ENCODE measurements at regions not wholly inside any gene's neighbourhood (a gene's known extent, or its start where the extent isn't known, plus 50 kb on each side); places are given as distances from the start of the nearest gene placed in this dataset.
"Not testable (repeated sequence)": the region's sequence is repeated elsewhere in the genome, so short reads cannot be mapped to it uniquely, and the experiment has no call there.

DNA sequence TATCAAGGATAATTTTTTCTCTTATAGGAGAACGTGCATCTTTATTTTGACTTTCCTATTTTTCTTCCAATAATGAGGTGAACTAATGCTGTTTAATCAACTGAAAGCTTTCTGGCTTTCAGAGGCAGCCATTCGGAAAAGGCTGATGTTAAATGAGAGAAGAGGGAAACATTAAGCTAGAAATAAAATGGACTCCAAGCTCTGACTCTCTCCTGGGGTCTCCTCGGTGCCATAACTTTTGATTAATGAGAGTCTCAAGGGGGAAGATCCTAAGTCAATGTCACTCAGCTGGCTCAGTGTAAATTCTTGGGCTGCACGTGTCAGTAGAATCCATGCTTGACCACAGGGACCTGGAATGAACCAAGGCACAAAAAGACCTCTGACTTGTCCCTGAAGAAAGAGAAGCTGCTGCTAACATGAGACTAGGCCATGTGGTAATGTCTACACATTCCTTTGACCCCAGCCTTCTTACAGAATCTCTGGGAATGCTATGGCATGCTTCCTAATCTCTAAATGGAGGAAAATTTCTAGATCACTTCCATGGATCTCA, 152.2 kb upstream of the RFC3 start:
- Histone ChIP-seq H3K27me3 (ENCODE audit: control insufficient read depth in 1 of 2, insufficient read depth in 2 of 2, low read length in 2 of 2) (no peaks in the 10 kb centered on the region), H3K27ac (ENCODE audit: low read depth, low read length) (no peak overlapping the region)

DNA sequence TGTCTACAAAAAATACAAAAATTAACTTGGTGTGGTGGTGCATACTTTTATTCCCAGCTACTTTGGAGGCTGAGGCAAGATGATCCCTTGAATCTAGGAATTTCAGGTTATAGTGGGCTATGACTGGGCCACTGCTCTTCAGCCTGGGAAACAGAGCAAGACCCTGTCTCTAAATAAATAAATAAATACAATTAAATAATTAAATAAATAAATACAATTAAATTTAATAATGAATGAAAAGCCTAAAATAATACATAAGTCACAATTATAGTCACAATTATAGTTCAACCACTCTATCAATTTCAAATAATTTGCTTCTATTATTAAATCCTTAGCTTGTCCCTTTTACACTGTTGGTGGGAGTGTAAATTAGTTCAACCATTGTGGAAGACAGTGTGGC, 146.4 kb upstream of the RFC3 start:
- Histone ChIP-seq H3K4me3 (ENCODE audit: low read depth in 1 of 2, low read length in 2 of 2) (no peak overlapping the region), H3K9ac (ENCODE audit: low read depth in 1 of 2, low read length in 2 of 2) (no peak overlapping the region), H3K36me3 (ENCODE audit: control insufficient read depth in 1 of 2, insufficient read depth in 2 of 2, low read length in 2 of 2) (no peaks in the 10 kb centered on the region), H3K27ac (ENCODE audit: low read depth, low read length) (no peak overlapping the region), H3K9me3 (ENCODE audit: control insufficient read depth in 1 of 2, low read length in 2 of 2) (no peaks in the 10 kb centered on the region), H3K4me1 (ENCODE audit: control insufficient read depth in 1 of 2, insufficient read depth in 2 of 2, low read length in 2 of 2) (peaks cover 7 to 12% of the 10 kb centered on the region in 2 donors), H3K27me3 (ENCODE audit: control insufficient read depth in 1 of 2, insufficient read depth in 2 of 2, low read length in 2 of 2) (no peaks in the 10 kb centered on the region)

More for the DNA sequence above, 152.2 kb upstream of the RFC3 start:
- H3K4me3 ChIP-seq (ENCODE audit: low read depth in 1 of 2, low read length in 2 of 2) = no peak overlapping the region
- H3K9ac ChIP-seq (ENCODE audit: low read depth in 1 of 2, low read length in 2 of 2) = no peak overlapping the region
- H3K36me3 ChIP-seq (ENCODE audit: control insufficient read depth in 1 of 2, insufficient read depth in 2 of 2, low read length in 2 of 2) = no peaks in the 10 kb centered on the region
- no peaks in the 10 kb centered on the region for H3K4me1 ChIP-seq (ENCODE audit: control insufficient read depth in 1 of 2, insufficient read depth in 2 of 2, low read length in 2 of 2)
- no peaks in the 10 kb centered on the region for H3K9me3 ChIP-seq (ENCODE audit: control insufficient read depth in 1 of 2, low read length in 2 of 2)

GRCh38 chr13:33672022-33672421, 145.9 kb upstream of the RFC3 start:
- H3K9me3 ChIP-seq (ENCODE audit: control insufficient read depth in 1 of 2, low read length in 2 of 2); H3K9ac ChIP-seq (ENCODE audit: low read depth in 1 of 2, low read length in 2 of 2); H3K36me3 ChIP-seq (ENCODE audit: control insufficient read depth in 1 of 2, insufficient read depth in 2 of 2, low read length in 2 of 2); H3K27me3 ChIP-seq (ENCODE audit: control insufficient read depth in 1 of 2, insufficient read depth in 2 of 2, low read length in 2 of 2); H3K27ac ChIP-seq (ENCODE audit: low read depth, low read length); H3K4me3 ChIP-seq (ENCODE audit: low read depth in 1 of 2, low read length in 2 of 2): not testable (repeated sequence)
- H3K4me1 ChIP-seq (ENCODE audit: control insufficient read depth in 1 of 2, insufficient read depth in 2 of 2, low read length in 2 of 2) = peaks cover 11 to 17% of the 10 kb centered on the region in 2 donors

- Histone ChIP-seq H3K27ac (ENCODE audit: low read depth, low read length) (peak overlapping the region; percentile 3), H3K9me3 (ENCODE audit: control insufficient read depth in 1 of 2, low read length in 2 of 2) (no peaks in the 10 kb centered on the region)
Measured at GRCh38 chr13:33676045-33676989, 141.6 kb upstream of the RFC3 start.

DNA sequence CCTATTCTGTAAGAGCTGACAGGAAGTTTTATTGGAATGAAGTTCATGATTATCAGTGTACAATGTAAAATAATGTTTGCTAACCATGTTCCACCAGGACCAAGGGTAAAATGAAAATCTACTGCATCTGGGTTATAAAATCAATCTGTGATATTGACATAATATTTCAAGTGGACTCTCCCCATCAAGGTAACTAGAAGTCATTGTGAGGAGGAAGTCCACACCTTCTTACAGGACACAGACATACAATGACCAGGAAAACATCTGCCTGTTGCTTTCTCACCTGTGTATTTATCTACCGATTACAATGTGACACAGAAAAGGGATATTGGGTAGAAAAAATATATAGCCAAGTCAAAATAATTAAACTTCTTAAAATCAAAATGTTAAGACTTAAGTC, 140.7 kb upstream of the RFC3 start:
- Histone ChIP-seq H3K4me3 (ENCODE audit: low read depth in 1 of 2, low read length in 2 of 2) (peak overlapping the region; percentile 71 to 81), H3K36me3 (ENCODE audit: control insufficient read depth in 1 of 2, insufficient read depth in 2 of 2, low read length in 2 of 2) (no peaks in the 10 kb centered on the region), H3K27me3 (ENCODE audit: control insufficient read depth in 1 of 2, insufficient read depth in 2 of 2, low read length in 2 of 2) (no peaks in the 10 kb centered on the region), H3K27ac (ENCODE audit: low read depth, low read length) (no peak overlapping the region), H3K9ac (ENCODE audit: low read depth in 1 of 2, low read length in 2 of 2) (no peak overlapping the region), H3K9me3 (ENCODE audit: control insufficient read depth in 1 of 2, low read length in 2 of 2) (no peaks in the 10 kb centered on the region), H3K4me1 (ENCODE audit: control insufficient read depth in 1 of 2, insufficient read depth in 2 of 2, low read length in 2 of 2) (peaks cover 35 to 44% of the 10 kb centered on the region in 2 donors)

More at GRCh38 chr13:33676045-33676989, 141.6 kb upstream of the RFC3 start:
- Histone ChIP-seq H3K4me1 (ENCODE audit: control insufficient read depth in 1 of 2, insufficient read depth in 2 of 2, low read length in 2 of 2) (peaks cover 35 to 44% of the 10 kb centered on the region in 2 donors), H3K4me3 (ENCODE audit: low read depth in 1 of 2, low read length in 2 of 2) (peak overlapping the region; percentile 71 to 81), H3K36me3 (ENCODE audit: control insufficient read depth in 1 of 2, insufficient read depth in 2 of 2, low read length in 2 of 2) (no peaks in the 10 kb centered on the region), H3K9ac (ENCODE audit: low read depth in 1 of 2, low read length in 2 of 2) (peak overlapping the region; percentile 12 to 61), H3K27me3 (ENCODE audit: control insufficient read depth in 1 of 2, insufficient read depth in 2 of 2, low read length in 2 of 2) (no peaks in the 10 kb centered on the region)

DNA sequence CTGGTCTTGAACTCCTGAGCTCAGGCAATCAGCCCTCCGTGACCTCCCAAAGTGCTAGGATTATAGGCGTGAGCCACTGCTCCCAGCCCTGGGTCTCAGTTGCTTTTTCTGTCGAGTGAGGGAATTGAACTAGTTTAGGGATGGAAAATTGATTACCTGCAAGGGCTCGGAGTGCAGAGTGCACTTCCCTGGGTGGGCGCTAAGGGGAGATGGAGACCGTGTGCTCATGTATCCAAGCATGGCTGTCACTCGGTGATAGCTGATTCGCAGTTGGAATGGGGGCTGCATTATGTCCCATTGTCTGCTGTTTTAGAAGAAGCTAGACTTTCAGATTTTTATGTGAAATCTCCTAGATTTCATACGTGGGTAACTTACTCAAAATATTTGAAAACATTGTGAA, 139.9 kb upstream of the RFC3 start:
- Histone ChIP-seq H3K36me3 (ENCODE audit: control insufficient read depth in 1 of 2, insufficient read depth in 2 of 2, low read length in 2 of 2) (no peaks in the 10 kb centered on the region), H3K4me1 (ENCODE audit: control insufficient read depth in 1 of 2, insufficient read depth in 2 of 2, low read length in 2 of 2) (peaks cover 35 to 44% of the 10 kb centered on the region in 2 donors), H3K27ac (ENCODE audit: low read depth, low read length) (no peak overlapping the region), H3K27me3 (ENCODE audit: control insufficient read depth in 1 of 2, insufficient read depth in 2 of 2, low read length in 2 of 2) (no peaks in the 10 kb centered on the region), H3K9ac (ENCODE audit: low read depth in 1 of 2, low read length in 2 of 2) (no peak overlapping the region), H3K9me3 (ENCODE audit: control insufficient read depth in 1 of 2, low read length in 2 of 2) (no peaks in the 10 kb centered on the region), H3K4me3 (ENCODE audit: low read depth in 1 of 2, low read length in 2 of 2) (no peak overlapping the region)

DNA sequence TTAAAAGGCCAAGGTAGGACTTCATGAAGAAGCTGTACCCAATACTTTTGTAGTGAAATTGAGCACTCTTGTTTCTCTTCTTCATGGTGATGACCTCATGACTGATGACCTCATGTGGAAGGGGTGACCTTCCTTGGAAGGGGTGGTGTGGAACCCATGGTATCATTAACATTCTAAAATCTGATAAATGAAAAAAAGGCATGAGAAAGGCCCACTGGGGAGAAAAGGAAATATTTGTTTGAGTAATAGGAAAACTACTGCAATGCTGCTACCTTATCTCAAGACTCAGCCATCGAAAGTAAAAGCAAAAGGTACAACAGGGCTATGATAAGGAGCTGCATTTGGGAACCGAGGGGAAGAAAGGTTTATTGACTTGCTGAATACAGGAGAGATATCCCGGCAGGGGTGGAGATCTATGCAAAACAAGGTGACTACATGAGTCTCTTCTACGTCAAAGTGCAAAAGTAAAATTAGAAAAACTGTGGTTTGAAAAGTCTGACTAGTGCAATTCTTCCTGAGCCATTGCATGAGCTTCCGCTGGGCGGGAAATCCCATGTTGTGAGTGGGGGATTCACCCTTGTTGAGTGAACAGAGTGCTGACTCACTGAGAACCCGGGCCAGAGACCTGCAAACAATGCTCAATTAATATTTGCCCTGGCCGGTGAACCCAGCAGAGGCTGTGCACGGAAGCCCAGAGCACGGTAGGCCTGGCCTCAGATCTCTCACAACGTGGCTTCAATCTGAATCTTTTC, 138.9 kb upstream of the RFC3 start:
- Histone ChIP-seq H3K27me3 (ENCODE audit: control insufficient read depth in 1 of 2, insufficient read depth in 2 of 2, low read length in 2 of 2) (no peaks in the 10 kb centered on the region), H3K4me1 (ENCODE audit: control insufficient read depth in 1 of 2, insufficient read depth in 2 of 2, low read length in 2 of 2) (peaks cover 35 to 44% of the 10 kb centered on the region in 2 donors), H3K9ac (ENCODE audit: low read depth in 1 of 2, low read length in 2 of 2) (peak overlapping the region; percentile 51 to 54), H3K4me3 (ENCODE audit: low read depth in 1 of 2, low read length in 2 of 2) (peak overlapping the region; percentile 59 to 65), H3K9me3 (ENCODE audit: control insufficient read depth in 1 of 2, low read length in 2 of 2) (no peaks in the 10 kb centered on the region), H3K36me3 (ENCODE audit: control insufficient read depth in 1 of 2, insufficient read depth in 2 of 2, low read length in 2 of 2) (no peaks in the 10 kb centered on the region), H3K27ac (ENCODE audit: low read depth, low read length) (peak overlapping the region; percentile 44)

GRCh38 chr13:33679658-33680012, 138.3 kb upstream of the RFC3 start:
- Histone ChIP-seq H3K27ac (ENCODE audit: low read depth, low read length) (peak overlapping the region; percentile 44), H3K36me3 (ENCODE audit: control insufficient read depth in 1 of 2, insufficient read depth in 2 of 2, low read length in 2 of 2) (no peaks in the 10 kb centered on the region), H3K9ac (ENCODE audit: low read depth in 1 of 2, low read length in 2 of 2) (peak overlapping the region; percentile 51 to 54), H3K4me3 (ENCODE audit: low read depth in 1 of 2, low read length in 2 of 2) (peak overlapping the region; percentile 59 to 65), H3K27me3 (ENCODE audit: control insufficient read depth in 1 of 2, insufficient read depth in 2 of 2, low read length in 2 of 2) (no peaks in the 10 kb centered on the region), H3K9me3 (ENCODE audit: control insufficient read depth in 1 of 2, low read length in 2 of 2) (no peaks in the 10 kb centered on the region), H3K4me1 (ENCODE audit: control insufficient read depth in 1 of 2, insufficient read depth in 2 of 2, low read length in 2 of 2) (peaks cover 35 to 44% of the 10 kb centered on the region in 2 donors)

- no peak overlapping the region for H3K9ac ChIP-seq (ENCODE audit: low read depth in 1 of 2, low read length in 2 of 2)
- no peaks in the 10 kb centered on the region for H3K36me3 ChIP-seq (ENCODE audit: control insufficient read depth in 1 of 2, insufficient read depth in 2 of 2, low read length in 2 of 2)
- no peaks in the 10 kb centered on the region for H3K9me3 ChIP-seq (ENCODE audit: control insufficient read depth in 1 of 2, low read length in 2 of 2)
- H3K4me3 ChIP-seq (ENCODE audit: low read depth in 1 of 2, low read length in 2 of 2) = no peak overlapping the region
- H3K27me3 ChIP-seq (ENCODE audit: control insufficient read depth in 1 of 2, insufficient read depth in 2 of 2, low read length in 2 of 2) = no peaks in the 10 kb centered on the region
- peaks cover 23 to 27% of the 10 kb centered on the region in 2 donors for H3K4me1 ChIP-seq (ENCODE audit: control insufficient read depth in 1 of 2, insufficient read depth in 2 of 2, low read length in 2 of 2)
- no peak overlapping the region for H3K27ac ChIP-seq (ENCODE audit: low read depth, low read length)
Measured at GRCh38 chr13:33682020-33682564, 135.9 kb upstream of the RFC3 start.

Measured in duodenal mucosa (tissue), 2 donors.